SJCRH30 (cell line): ENCODE measurements at regions not wholly inside any gene's neighbourhood (a gene's known extent, or its start where the extent isn't known, plus 50 kb on each side); places are given as distances from the start of the nearest gene placed in this dataset.
A peak's percentile ranks its signal among the peaks of the same experiment; 100 is the strongest.

Source experiments
- DNase-seq, 2 experiments: peaks; one replicate each; pipeline ENCODE4 v3.0.0-alpha.2; 2015 to 2020
- H3K27ac ChIP-seq: fragments of 250-450 bp; sonication (Bioruptor Pico); 2 replicates; pipeline ENCODE4 v1.5.1; 2020; ENCODE audit warnings: mild to moderate bottlenecking, moderate library complexity
- H3K27me3 ChIP-seq: fragments of 250-450 bp; sonication (Bioruptor Pico); 2 replicates; pipeline ENCODE4 v1.5.1; 2020; ENCODE audit warnings: mild to moderate bottlenecking, moderate library complexity
- H3K36me3 ChIP-seq: fragments of 250-450 bp; sonication (Bioruptor Pico); 2 replicates; pipeline ENCODE4 v1.5.1; 2020; ENCODE audit warnings: mild to moderate bottlenecking, moderate library complexity
- H3K4me1 ChIP-seq: fragments of 250-450 bp; sonication (Bioruptor Pico); 2 replicates; pipeline ENCODE4 v1.5.1; 2020; ENCODE audit warnings: mild to moderate bottlenecking, moderate library complexity
- H3K4me3 ChIP-seq: fragments of 250-450 bp; sonication (Bioruptor Pico); 2 replicates; pipeline ENCODE4 v1.5.1; 2020; ENCODE audit warnings: mild to moderate bottlenecking, moderate library complexity
- H3K9me3 ChIP-seq: fragments of 250-450 bp; sonication (Bioruptor Pico); replicated peaks from 2 replicates; pipeline ENCODE4 v1.5.1; 2020; ENCODE audit warnings: mild to moderate bottlenecking, moderate library complexity

DNA sequence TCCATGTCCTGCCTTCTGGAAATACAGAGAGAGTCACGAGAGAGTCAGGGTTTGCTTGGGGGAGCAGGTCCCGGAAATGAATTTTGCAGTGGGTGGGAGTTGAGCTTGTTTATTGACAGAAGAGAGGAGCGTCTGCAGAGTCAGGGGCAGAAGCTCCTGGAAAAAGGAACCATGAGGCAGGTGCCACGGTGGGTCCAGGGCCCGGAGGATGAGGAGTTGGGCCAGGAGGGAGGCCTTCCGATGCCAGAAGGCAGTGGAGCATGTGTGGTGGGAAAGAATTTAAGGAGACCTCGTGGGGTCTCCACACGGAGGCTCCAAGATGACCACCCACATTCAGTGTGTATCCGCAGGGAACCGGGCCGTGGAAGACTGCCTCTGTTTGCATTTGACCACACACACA, 461.2 kb downstream of the BRD1 start:
- peaks cover 66% of the 10 kb centered on the region for H3K27me3 ChIP-seq
- H3K27ac ChIP-seq = no peak overlapping the region
- H3K9me3 ChIP-seq = no peaks in the 10 kb centered on the region
- no peaks in the 10 kb centered on the region for H3K36me3 ChIP-seq
- H3K4me1 ChIP-seq = 0 out of 2 replicates have a peak, but pooled peaks cover 9% of the 10 kb centered on the region
- DNase-seq = no peak
- no peak overlapping the region for H3K4me3 ChIP-seq

DNA sequence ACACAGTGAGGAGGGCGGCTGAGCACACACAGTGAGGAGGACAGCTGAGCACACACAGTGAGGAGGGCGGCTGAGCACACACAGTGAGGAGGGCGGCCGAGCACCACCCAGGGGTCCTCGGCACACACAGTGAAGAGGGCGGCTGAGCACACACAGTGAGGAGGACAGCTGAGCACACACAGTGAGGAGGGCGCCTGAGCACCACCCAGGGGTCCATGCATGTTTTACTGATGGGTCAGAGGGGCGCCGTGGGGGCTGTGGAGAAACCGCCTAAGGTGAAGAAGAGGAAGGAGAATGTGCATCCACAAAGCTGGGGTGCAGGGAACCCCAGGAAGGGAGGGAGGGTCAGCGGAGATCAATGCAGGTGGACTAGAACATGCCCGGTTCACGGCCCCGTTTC, 461.8 kb downstream of the BRD1 start:
- Histone ChIP-seq H3K9me3 (no peaks in the 10 kb centered on the region), H3K27ac (no peak overlapping the region), H3K27me3 (peaks cover 65% of the 10 kb centered on the region), H3K4me1 (peaks cover 11% of the 10 kb centered on the region), H3K36me3 (no peaks in the 10 kb centered on the region), H3K4me3 (no peak overlapping the region)
- DNase-seq = no peak

DNA sequence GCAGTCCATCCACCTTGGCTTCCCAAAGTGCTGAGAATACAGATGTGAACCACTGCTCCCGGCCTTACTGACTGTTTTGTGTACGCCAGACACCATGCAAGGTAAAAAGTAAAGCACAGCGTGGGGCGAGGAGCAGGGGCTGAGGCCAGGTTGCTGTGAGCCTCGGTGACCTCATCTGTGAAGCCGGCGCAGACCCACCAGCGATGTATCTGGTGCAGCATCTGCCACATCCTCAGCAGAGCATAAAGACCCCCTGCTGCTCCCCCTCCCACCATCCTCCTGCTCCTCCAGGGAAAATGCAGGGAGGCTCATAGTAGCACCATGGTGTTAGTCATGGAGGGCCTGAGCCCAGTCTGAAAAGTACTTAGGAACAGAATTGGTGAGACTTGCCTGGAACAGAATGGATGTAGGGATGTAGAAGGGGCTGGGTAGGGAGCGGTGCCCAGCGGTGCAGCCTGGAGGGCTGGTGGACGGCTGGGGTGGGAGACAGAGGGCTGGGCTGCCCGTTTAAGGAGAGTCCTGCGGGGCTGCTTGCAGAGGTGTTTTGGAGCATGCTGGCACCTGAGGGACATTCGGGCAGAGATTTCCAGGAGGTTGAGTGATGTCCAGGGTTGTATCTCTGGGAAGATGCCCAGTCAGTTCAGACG, 462.4 kb downstream of the BRD1 start:
- Histone ChIP-seq H3K9me3 (no peaks in the 10 kb centered on the region), H3K27ac (no peak overlapping the region), H3K36me3 (no peaks in the 10 kb centered on the region), H3K27me3 (peaks cover 65% of the 10 kb centered on the region), H3K4me3 (no peak overlapping the region), H3K4me1 (peaks cover 17% of the 10 kb centered on the region)
- no peak for DNase-seq

DNA sequence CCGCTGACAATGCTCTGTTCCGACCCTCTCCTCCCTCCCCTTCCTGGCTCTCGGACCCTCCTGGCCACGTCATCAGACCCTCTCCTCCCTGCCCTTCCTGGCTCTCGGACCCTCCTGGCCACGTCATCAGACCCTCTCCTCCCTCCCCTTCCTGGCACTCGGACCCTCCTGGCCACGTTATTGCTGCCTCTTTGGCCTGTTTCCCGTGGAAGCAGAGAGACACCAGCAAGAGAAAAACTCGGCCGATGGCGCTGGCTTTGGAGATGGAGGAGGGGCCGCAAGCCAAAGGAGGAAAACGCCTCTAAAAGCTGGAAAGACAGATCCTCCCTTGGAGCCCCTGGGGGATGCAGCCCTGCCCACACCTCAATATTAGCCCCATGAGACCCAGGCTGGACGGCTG, 463.3 kb downstream of the BRD1 start:
- H3K4me3 ChIP-seq = no peak overlapping the region
- H3K27me3 ChIP-seq = peaks cover 64% of the 10 kb centered on the region
- no peak overlapping the region for H3K27ac ChIP-seq
- peaks cover 20% of the 10 kb centered on the region for H3K4me1 ChIP-seq
- no peaks in the 10 kb centered on the region for H3K36me3 ChIP-seq
- DNase-seq = no peak
- H3K9me3 ChIP-seq = no peaks in the 10 kb centered on the region

DNA sequence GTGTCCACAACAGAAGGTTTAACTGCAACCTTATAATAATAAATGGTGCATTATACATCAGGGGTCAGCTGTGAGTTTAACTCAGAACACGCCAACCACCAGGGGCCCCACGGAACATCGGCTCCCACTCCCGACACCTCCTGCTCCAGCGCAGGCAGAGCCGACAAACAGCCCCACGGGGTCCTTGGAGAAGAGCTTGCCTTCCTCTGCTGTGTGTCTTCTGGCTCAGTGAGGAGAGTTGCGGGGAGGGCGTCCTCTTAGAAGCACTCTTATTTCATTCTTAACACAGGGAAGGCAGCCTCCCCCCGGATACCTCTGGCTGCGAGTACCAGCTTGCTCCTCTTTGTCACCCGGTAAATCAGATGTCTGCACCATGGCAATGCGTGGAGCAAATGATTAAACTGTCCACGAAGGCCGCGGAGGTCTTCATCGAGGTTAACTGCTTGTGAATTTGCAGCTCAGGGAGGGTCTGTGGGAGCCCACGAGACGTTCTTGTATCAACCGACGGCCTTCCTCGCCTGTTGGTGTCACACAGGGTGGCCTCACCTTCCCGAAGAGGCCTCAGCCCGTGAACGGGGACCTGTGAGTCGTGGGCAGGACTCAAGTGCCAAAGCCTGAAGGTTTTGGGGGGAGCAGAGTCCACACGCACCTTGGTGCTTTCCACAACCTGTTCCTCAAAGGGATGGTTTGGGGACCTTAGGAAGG, 464.0 kb downstream of the BRD1 start:
- peaks cover 20% of the 10 kb centered on the region for H3K4me1 ChIP-seq
- no peaks in the 10 kb centered on the region for H3K36me3 ChIP-seq
- H3K27ac ChIP-seq = no peak overlapping the region
- DNase-seq = no peak
- H3K27me3 ChIP-seq = peaks cover 57% of the 10 kb centered on the region
- H3K4me3 ChIP-seq = no peak overlapping the region
- H3K9me3 ChIP-seq = no peaks in the 10 kb centered on the region

DNA sequence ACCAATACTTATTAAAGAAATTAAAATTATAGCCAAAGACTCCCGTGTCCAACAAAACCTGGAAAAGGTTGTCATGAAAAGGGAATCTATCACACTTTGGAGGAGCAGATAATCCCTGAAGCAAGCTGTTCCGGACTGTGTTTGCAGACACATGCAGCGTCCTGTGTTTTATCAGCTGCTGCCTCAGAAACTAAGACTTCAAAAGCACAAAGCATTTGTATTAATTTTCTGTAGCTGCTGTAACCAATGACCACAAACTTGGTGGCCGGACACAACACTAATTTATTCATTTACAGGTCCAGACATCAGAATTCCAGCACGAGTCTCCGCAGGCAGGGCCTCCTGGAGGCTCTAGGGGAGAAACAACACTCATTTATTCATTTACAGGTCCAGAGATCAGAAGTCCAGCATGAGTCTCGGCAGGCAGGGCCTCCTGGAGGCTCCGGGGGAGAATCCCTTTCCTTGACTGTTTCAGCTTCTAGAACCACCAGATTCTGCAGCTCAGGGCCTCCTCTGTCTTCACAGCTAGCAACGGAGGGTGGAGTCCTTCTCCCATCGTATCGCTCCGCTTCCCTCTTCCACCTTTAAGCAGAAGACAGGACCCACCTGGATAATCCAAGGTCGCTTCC, 465.3 kb downstream of the BRD1 start:
- no peak overlapping the region for H3K27ac ChIP-seq
- no peak overlapping the region for H3K4me3 ChIP-seq
- no peaks in the 10 kb centered on the region for H3K36me3 ChIP-seq
- H3K27me3 ChIP-seq = peaks cover 47% of the 10 kb centered on the region
- DNase-seq = peak in 1 of 2 experiments; percentile 54
- peaks cover 20% of the 10 kb centered on the region for H3K4me1 ChIP-seq
- H3K9me3 ChIP-seq = no peaks in the 10 kb centered on the region

DNA sequence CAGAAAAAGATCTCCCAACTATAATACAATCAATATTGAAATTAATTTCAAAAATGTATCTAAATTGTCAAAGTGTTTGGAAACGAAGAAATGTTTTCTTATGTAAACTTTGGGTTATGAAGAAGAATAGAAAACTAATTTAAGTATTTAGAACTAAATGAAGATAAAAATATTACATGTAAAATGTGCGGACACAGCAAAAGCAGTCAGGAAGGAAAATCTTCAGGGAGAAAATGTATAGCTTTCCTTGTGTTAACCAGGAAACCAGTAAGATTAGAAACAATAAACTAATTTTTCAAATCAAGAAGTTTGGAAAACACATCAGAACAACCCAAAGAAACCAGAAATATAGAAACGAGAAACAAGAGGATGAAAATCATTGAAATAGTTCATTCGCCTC, 466.5 kb downstream of the BRD1 start:
- H3K4me1 ChIP-seq = peaks cover 20% of the 10 kb centered on the region
- H3K27ac ChIP-seq = no peak overlapping the region
- H3K4me3 ChIP-seq = no peak overlapping the region
- no peak for DNase-seq
- no peaks in the 10 kb centered on the region for H3K9me3 ChIP-seq
- H3K27me3 ChIP-seq = peaks cover 50% of the 10 kb centered on the region
- H3K36me3 ChIP-seq = no peaks in the 10 kb centered on the region

DNA sequence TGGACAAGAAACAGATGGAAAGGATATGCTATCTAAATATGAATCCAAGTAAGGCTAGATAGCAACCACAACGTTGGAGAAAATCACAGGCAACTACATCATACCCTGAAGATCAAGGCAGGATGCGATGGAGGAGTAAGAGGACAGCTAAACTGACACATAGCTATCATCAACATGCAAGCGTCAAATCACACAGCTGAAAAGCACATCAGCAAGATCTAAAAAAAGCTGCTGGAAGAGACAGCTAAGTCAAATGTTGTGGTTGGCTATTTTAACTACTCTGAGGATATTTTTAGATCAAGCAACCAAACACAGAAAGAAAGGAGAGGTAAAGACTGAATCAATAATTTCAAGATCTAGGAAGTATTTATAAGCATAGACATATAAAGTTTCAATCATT, 466.9 kb downstream of the BRD1 start:
- H3K27me3 ChIP-seq = peaks cover 53% of the 10 kb centered on the region
- H3K4me1 ChIP-seq = peaks cover 20% of the 10 kb centered on the region
- no peak overlapping the region for H3K4me3 ChIP-seq
- DNase-seq = no peak
- H3K9me3 ChIP-seq = no peaks in the 10 kb centered on the region
- no peaks in the 10 kb centered on the region for H3K36me3 ChIP-seq
- no peak overlapping the region for H3K27ac ChIP-seq

DNA sequence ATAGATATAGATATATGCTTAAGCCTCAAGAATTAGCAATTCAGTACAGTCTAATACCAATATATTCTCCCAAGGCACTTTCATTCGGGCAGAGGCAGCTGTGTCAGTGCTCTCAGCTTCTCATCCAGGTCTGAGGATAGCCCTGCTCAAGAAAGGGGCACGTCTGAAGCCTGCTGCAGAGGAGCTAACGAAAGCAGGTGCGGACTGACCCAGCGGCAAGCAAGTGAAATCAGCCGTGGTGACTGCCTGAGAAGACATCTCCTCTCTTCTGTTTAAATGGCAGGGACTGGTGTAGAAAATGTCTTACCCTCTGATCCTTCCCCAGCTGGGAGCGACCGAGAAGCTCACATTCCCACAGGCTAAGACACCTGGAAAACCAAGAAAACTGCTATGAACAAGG, 468.6 kb downstream of the BRD1 start:
- no peak overlapping the region for H3K4me3 ChIP-seq
- H3K9me3 ChIP-seq = no peaks in the 10 kb centered on the region
- peaks cover 20% of the 10 kb centered on the region for H3K4me1 ChIP-seq
- no peak for DNase-seq
- H3K27ac ChIP-seq = no peak overlapping the region
- H3K27me3 ChIP-seq = peaks cover 58% of the 10 kb centered on the region
- H3K36me3 ChIP-seq = no peaks in the 10 kb centered on the region

DNA sequence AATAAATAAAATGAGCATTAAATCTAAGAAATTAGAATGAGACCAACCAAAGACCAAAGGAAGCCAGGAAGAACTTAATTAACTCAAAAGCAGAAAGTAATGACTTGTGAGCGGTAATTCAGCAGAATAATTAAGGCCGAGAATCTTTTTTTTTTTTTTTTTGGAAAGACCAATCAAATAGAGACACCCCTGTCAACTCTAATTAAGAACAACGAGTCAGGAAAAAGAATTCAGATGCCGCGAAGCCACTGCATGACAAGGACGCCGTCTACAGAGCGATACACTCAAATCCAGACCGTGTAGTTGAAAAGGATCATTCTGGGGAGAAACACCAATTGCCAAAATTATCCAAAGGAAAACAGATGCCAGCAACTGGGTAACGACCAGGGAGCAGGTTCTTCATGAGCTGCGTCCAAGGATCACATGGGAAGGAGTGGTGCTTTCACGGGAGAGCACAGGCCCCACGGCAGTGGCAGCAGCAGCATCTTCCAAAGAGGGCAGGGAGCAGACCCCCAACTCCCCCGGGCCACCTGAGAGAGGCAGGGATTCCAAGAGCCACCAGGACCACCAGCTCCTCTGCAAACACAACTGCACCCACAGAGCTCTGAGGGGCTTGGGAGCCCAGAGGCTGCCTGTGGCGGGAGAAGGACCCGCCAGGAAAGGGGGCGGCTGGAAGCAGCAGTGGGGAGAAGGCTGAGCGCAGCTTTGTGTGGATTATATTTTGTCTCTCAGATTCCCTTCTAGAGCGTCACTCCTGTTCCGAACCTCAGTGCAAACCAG, 469.8 kb downstream of the BRD1 start:
- DNase-seq = no peak
- Histone ChIP-seq H3K36me3 (no peaks in the 10 kb centered on the region), H3K27me3 (peaks cover 64% of the 10 kb centered on the region), H3K27ac (no peak overlapping the region), H3K9me3 (no peaks in the 10 kb centered on the region), H3K4me3 (no peak overlapping the region), H3K4me1 (peaks cover 20% of the 10 kb centered on the region)

DNA sequence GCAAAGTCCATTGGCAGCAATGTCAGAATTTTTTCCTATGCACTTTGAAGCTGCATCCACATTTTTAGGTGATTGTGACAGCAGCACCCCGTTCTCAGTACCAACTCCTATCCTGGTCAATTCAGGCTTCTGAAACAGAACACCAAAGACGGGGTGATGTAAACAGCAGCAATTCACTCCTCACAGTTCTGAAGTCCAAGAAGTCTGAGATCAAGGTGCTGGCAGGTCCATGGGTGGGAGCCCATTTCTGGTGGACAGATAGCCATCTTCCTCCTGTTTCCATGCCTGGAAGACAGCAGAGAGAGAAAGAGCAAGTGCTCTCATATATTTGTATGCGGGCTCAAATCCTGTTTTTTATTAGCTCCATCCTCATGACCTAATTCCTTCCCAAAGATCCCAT, 471.2 kb downstream of the BRD1 start:
- no peak overlapping the region for H3K4me3 ChIP-seq
- H3K4me1 ChIP-seq = peaks cover 11% of the 10 kb centered on the region
- no peak for DNase-seq
- H3K9me3 ChIP-seq = no peaks in the 10 kb centered on the region
- peaks cover 69% of the 10 kb centered on the region for H3K27me3 ChIP-seq
- no peak overlapping the region for H3K27ac ChIP-seq
- H3K36me3 ChIP-seq = no peaks in the 10 kb centered on the region

DNA sequence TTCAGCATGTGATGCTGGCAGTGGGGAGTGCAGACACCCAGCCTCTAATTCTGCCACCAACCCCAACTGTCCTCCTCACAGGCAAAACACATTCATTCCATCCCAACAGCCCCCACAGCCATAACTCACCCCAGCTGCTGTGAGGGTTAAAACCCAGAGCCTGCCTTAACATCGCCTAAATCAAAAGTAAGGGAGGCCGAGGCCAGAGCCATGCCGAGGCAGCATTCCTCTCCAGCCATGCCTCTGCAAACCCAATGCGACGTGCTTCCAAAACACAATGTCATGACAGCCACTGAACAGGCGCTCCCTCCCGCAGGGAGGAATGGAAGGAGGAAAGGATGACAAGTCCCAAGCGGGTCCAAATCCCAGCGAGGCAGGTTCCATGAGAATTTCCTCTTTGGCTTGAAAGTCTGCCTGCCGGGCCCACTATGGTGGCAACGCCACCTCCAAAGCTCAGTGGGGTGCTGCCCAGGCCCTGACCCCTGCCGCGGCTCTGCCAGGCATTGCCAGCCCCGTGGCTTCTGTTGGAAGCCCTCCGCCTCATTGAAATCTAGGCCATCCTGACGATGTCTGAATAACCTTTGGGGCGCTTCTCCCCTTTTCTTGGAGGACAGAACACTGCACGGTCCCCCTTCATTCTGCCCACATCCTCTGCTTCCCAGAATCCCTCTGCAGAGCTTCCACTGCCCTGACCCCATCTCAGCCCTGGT, 472.3 kb downstream of the BRD1 start:
- no peak for DNase-seq
- H3K9me3 ChIP-seq = no peaks in the 10 kb centered on the region
- no peaks in the 10 kb centered on the region for H3K36me3 ChIP-seq
- H3K4me3 ChIP-seq = no peak overlapping the region
- peaks cover 3% of the 10 kb centered on the region for H3K4me1 ChIP-seq
- H3K27ac ChIP-seq = no peak overlapping the region
- peaks cover 70% of the 10 kb centered on the region for H3K27me3 ChIP-seq

DNA sequence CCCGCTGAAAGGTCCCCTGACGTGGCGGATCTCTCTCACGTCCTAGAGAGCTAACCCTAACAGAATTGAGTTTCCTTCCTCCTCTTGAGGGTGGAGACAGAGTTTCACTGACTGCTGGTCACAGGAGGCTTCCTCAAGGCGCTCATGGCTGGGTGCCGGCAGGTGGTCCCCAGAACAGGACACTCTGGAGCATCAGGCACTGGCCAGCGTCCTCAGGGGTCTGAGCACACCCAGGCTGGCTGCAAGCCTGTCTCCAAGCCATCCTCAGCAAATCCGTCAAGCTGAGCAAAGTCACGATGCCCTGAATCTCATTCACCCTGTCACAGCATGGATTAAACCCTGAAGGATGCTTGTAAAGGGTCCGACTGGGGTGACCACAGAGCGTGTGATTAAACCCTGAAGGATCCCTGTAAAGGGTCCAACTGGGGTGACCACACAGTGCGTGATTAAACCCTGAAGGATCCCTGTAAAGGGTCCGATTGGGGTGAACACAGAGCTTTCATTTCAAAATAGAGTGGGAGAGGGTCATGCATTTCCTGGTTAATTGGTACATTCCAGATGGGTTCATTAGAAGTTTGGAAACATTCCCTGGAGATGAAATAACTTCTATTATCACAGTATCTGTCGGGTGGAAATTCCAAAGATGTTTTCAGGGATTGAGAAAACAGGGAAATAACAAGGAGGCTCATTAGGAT, 473.0 kb downstream of the BRD1 start:
- Histone ChIP-seq H3K9me3 (no peaks in the 10 kb centered on the region), H3K27me3 (peaks cover 71% of the 10 kb centered on the region), H3K27ac (no peak overlapping the region), H3K36me3 (no peaks in the 10 kb centered on the region), H3K4me1 (no peaks in the 10 kb centered on the region; the same call in 1 of the 2 replicates), H3K4me3 (no peak overlapping the region)
- DNase-seq = no peak

DNA sequence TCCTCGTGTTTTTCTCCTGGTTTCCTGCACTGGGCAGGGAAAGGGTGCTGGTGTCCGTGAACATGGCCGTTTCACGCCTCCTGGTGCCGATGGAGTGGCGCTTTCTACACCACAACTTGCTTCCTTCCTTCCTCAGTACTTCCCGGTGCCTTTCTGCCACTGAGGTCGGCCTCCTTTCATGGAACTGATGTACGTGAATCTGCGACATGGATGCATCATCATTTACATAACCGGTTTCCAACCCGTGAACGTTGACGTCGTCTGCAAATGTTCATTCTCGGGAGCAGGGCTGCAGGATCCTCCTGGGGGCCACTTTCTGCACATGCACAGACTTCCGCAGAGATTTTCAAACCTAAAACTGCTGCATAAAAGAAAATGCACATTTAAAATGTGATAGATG, 474.4 kb downstream of the BRD1 start:
- peaks cover 80% of the 10 kb centered on the region for H3K27me3 ChIP-seq
- H3K9me3 ChIP-seq = no peaks in the 10 kb centered on the region
- H3K4me3 ChIP-seq = no peak overlapping the region
- H3K27ac ChIP-seq = no peak overlapping the region
- DNase-seq = no peak
- no peaks in the 10 kb centered on the region; the same call in 1 of the 2 replicates for H3K4me1 ChIP-seq
- H3K36me3 ChIP-seq = no peaks in the 10 kb centered on the region
